22Rv1 (cell line): ENCODE measurements at regions not wholly inside any gene's neighbourhood (a gene's known extent, or its start where the extent isn't known, plus 50 kb on each side); places are given as distances from the start of the nearest gene placed in this dataset.

Source experiments
- H3K27ac ChIP-seq: fragments of 450-650 bp; 2 replicates; pipeline ENCODE4 v1.5.1; 2017
- ZFX ChIP-seq: fragments of 450-650 bp; IDR thresholded peaks from 2 replicates; pipeline ENCODE4 v1.6.1; 2017; ENCODE audit warnings: antibody characterized with exemption, borderline replicate concordance
- TF ChIP-seq, protein P1 (sequence below): fragments of 450-650 bp; IDR thresholded peaks from 2 replicates; pipeline ENCODE4 v1.5.1; 2017; ENCODE audit warnings: mild to moderate bottlenecking

DNA sequence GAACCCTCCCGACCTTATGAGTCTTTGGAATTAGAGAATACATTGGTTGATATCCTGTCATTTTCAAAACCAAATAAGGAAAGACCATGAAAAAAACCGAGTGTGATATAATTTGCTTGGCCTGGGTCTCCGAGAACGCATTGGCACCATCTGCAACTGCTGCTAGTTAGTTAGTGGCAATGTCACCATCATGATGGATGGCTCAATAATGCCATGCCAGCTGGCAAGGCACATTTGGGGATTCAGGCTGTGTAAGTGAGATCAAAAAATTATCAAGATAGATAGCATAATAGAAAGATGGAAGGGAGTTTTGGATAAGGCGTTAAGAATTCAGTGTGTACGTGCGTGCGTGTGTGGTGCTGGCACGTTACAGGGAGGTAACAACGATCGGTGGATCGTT lies 134.7 kb upstream of the TCERG1L start:
- no peak overlapping the region for H3K27ac ChIP-seq
- TF ChIP-seq, protein P1, sequence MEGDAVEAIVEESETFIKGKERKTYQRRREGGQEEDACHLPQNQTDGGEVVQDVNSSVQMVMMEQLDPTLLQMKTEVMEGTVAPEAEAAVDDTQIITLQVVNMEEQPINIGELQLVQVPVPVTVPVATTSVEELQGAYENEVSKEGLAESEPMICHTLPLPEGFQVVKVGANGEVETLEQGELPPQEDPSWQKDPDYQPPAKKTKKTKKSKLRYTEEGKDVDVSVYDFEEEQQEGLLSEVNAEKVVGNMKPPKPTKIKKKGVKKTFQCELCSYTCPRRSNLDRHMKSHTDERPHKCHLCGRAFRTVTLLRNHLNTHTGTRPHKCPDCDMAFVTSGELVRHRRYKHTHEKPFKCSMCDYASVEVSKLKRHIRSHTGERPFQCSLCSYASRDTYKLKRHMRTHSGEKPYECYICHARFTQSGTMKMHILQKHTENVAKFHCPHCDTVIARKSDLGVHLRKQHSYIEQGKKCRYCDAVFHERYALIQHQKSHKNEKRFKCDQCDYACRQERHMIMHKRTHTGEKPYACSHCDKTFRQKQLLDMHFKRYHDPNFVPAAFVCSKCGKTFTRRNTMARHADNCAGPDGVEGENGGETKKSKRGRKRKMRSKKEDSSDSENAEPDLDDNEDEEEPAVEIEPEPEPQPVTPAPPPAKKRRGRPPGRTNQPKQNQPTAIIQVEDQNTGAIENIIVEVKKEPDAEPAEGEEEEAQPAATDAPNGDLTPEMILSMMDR: no peak
- no peak for TF ChIP-seq ZFX

DNA sequence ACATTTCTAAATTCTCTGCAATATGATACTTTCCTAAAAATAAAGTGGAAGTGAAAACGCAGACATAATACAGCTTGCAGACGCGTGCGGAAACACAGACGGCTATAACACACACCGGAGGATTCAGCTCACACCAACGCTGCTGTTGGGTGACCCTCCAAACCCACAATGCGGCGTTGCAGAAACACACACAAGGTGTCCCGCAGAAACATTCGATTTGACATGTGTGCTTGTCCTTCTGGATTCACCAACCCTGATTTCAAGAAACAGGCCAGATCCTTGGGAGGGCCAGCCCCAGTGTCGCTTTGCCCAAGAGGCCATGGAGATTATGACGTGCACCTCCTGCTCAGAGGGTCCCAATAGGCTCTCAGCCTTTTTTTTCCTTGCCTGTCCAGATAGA lies 136.7 kb upstream of the TCERG1L start:
- no peak for TF ChIP-seq ZFX
- TF ChIP-seq, protein P1: no peak
- H3K27ac ChIP-seq: no peak overlapping the region

DNA sequence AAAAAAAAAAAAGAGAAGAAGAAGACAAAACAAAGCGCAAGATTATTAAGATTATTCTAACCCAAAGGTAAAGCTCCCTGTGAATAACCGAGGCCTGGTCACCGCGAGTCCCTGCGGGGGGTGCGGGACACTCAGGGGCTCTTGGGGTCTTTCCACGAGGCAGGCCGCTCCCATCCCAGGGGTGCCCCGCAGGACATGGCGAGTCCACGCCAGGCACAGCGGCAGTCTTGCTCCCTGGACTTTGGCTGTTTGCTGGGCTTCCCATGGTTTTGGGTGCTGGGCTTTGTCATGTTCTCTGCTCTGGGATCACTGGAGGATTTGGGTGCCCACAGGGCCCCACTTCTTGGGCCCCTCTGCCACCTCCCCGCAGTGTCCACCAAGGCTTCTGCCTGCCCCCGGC lies 137.4 kb upstream of the TCERG1L start:
- no peak for TF ChIP-seq ZFX
- TF ChIP-seq, protein P1: no peak
- no peak overlapping the region for H3K27ac ChIP-seq

DNA sequence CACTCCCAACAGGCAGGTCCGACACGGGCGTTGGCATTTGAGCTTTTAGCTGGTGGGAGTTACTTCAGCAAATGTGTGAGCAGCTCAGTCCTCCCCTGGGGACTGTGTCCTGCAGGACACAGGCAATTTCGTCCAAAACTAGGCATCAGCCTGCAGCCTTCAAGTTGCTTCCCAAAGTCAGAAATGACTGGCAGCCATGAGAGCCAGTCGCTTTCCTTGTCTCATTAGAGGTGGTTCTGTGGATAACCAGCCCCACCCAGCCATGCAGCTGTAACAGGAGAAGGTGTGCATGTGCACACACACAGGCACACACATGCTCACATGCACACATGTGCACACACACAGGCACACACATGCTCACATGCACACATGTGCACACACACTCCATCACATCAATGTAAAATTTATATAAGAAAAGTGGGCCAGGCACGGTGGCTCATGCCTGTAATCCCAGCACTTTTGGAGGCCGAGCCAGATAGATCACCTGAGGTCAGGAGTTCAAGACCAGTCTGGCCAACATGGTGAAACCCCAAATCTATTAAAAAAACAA lies 138.8 kb upstream of the TCERG1L start:
- TF ChIP-seq, protein P1: no peak
- no peak for TF ChIP-seq ZFX

DNA sequence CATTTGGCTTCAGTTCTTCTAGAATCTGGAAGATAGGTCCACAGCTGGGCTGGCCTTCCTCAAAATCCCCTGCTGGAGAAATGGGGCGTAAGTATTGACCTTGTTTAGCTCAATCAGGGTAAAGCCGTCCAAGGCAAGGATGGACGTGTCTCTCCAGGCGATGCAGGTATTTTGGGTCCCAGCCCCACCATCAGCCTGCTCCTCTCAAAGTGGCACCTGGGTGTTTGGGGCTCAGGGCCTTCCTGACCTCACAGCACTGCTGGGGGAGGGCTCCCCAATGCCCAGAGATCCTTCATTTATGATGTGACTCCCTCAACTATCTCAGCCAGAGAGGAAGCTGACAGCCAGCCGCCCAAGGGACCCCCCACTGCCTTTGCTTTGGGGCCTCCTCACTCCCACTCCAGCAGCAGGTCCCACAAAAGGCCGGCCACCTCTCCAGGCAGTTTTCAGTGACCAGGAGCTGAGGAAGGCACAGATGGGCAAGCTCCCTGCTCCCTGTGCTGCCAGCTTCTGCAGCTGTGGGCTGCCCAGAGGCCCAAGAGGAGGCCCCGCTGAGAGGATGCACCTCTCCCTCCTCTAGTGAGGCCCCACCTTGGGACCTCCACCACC lies 140.0 kb upstream of the TCERG1L start:
- TF ChIP-seq, protein P1: no peak
- TF ChIP-seq ZFX: no peak
- H3K27ac ChIP-seq: no peak overlapping the region

More for the DNA sequence above, 138.8 kb upstream of the TCERG1L start:
- H3K27ac ChIP-seq: no peak overlapping the region

DNA sequence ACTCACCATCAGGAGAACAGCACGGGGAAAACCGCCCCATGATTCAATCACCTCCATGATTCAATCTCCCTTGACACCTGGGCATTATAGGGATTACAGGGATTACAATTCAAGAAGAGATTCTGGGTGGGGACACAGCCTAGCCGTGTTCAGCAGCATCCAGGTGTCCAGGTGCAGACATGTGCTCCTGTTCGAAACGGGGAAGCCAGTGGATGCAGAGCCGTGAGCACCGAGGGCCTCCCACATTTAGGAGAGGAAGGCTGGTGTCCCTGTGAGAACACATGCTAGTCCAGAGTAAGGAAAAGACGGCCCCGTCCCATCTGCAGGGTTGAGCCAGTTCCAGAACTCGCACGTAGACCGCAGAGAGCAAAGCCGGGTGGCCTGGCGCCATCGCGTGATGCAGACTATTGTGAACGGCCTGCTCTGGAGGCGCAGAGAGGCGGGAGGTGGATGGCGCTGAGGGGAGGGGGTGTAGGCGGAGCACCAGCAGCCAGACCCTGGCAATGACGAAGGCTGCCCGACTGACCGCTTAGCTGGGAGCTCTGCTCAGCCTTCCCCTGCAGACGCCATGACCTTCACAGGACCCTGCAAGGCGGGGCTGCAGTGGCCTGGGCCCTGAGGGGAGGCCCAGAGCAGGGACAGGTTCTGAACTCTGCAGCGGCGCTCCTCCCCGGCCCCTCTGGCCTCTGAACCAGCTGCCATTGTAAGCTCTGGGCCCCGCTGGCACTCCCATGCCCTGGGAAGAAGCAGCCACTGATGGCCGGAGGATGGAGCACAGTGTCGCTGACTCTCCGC lies 141.6 kb upstream of the TCERG1L start:
- TF ChIP-seq ZFX: no peak
- TF ChIP-seq, protein P1: no peak
- H3K27ac ChIP-seq: no peak overlapping the region
